SU-DHL-6 (cell line): ENCODE measurements at regions not wholly inside any gene's neighbourhood (a gene's known extent, or its start where the extent isn't known, plus 50 kb on each side); places are given as distances from the start of the nearest gene placed in this dataset.

Experiments
- CTCF ChIP-seq: fragments of 200-600 bp; sonication (generic); IDR thresholded peaks from one replicate; pipeline ENCODE4 v1.5.1; 2017; ENCODE audit warnings: antibody characterized with exemption, mild to moderate bottlenecking, low read length, moderate library complexity; ENCODE audit not compliant: insufficient read depth, poor library complexity, severe bottlenecking
- EZH2phosphoT487 ChIP-seq: fragments of 200-600 bp; sonication (generic), shearing (Covaris generic); conservative IDR thresholded peaks from 2 replicates; pipeline ENCODE4 v1.6.1; 2018; ENCODE audit warnings: mild to moderate bottlenecking, antibody characterized with exemption, low read length, moderate library complexity, mixed read lengths

GRCh38 chr10:43979551-43979950 is 330.9 kb upstream of the ZNF32 start:
- TF ChIP-seq CTCF (no peak), EZH2phosphoT487 (no peak)
